Naive thymus-derived CD8-positive, alpha-beta T cell (primary cell): ENCODE measurements at regions not wholly inside any gene's neighbourhood (a gene's known extent, or its start where the extent isn't known, plus 50 kb on each side); places are given as distances from the start of the nearest gene placed in this dataset.
"Not testable (repeated sequence)": the region's sequence is repeated elsewhere in the genome, so short reads cannot be mapped to it uniquely, and the experiment has no call there.

Source experiments
- ATAC-seq, 2 donors: fragments of 150-1000 bp; cut with Tn5 transposase in 1 of 2; sonication (Bioruptor Pico), chemical (Tn5 transposase) in 1 of 2; 1 replicate in 1 of 2; 2 replicates in 1 of 2; pipeline ENCODE4 v1.10.0; 2021; ENCODE audit warnings: mild to moderate bottlenecking in 2 of 2, moderate library complexity in 2 of 2
- POLR2A ChIA-PET: fragments of 350-600 bp; sonication (Branson Sonifier 250); formaldehyde crosslinking; loops from one replicate; lab custom pipeline; 2021; ENCODE audit warnings: antibody characterized with exemption; lab: Charles Lee
- DNase-seq, 10 donors: peaks; one replicate each; pipeline versions ENCODE4 v3.0.0 to v3.0.0-alpha.2; 2020 to 2022
- H3K27ac Mint-ChIP-seq, 10 donors: one replicate each; pipeline ENCODE4 v1.8.0; 2020 to 2022; ENCODE audit warnings: mild to moderate bottlenecking in 10 of 10, mixed read lengths in 10 of 10, moderate library complexity in 4 of 10, inconsistent platforms in 1 of 10
- H3K27me3 Mint-ChIP-seq, 5 donors: one replicate each; pipeline ENCODE4 v1.8.0; 2021 to 2022; ENCODE audit warnings: mixed read lengths in 5 of 5
- H3K36me3 Mint-ChIP-seq, 3 donors: one replicate each; pipeline ENCODE4 v1.8.0; 2020 to 2022; ENCODE audit warnings: mixed read lengths in 3 of 3, mild to moderate bottlenecking in 2 of 3, inconsistent platforms in 1 of 3
- H3K4me1 Mint-ChIP-seq, 4 donors: one replicate each; pipeline ENCODE4 v1.8.0; 2021 to 2022; ENCODE audit warnings: mixed read lengths in 4 of 4
- H3K4me3 Mint-ChIP-seq, 10 donors: one replicate each; pipeline ENCODE4 v1.8.0; 2020 to 2022; ENCODE audit warnings: mild to moderate bottlenecking in 10 of 10, mixed read lengths in 10 of 10, moderate library complexity in 6 of 10, inconsistent platforms in 1 of 10
- H3K9me3 Mint-ChIP-seq, 9 donors: one replicate each; pipeline ENCODE4 v1.8.0; 2020 to 2022; ENCODE audit warnings: mixed read lengths in 9 of 9, mild to moderate bottlenecking in 3 of 9, inconsistent platforms in 1 of 9, moderate library complexity in 1 of 9

GRCh38 chr5:158462349-158463114 is 603.6 kb upstream of the CLINT1 start:
- ATAC-seq (no peak), DNase-seq (no peak)
- Mint-ChIP-seq H3K9me3 (no peaks in the 10 kb centered on the region), H3K27me3 (no peaks in the 10 kb centered on the region), H3K36me3 (peaks cover 0 to 4% (median 0%) of the 10 kb centered on the region in 3 donors), H3K4me1 (peaks cover 0 to 16% (median 1%) of the 10 kb centered on the region in 4 donors), H3K27ac (no peak overlapping the region), H3K4me3 (no peak overlapping the region)
- POLR2A ChIA-PET: no interaction called here

- POLR2A ChIA-PET: no interaction called here
- peaks cover 0 to 4% (median 0%) of the 10 kb centered on the region in 3 donors for H3K36me3 Mint-ChIP-seq
- no peak overlapping the region for H3K4me3 Mint-ChIP-seq
- DNase-seq (no peak), ATAC-seq (no peak)
- H3K27me3 Mint-ChIP-seq: no peaks in the 10 kb centered on the region
- H3K27ac Mint-ChIP-seq: no peak overlapping the region
- H3K9me3 Mint-ChIP-seq: no peaks in the 10 kb centered on the region
- peaks cover 0 to 15% (median 1%) of the 10 kb centered on the region in 4 donors for H3K4me1 Mint-ChIP-seq
Measured at GRCh38 chr5:158461240-158461854, 602.4 kb upstream of the CLINT1 start.

GRCh38 chr5:158458086-158458485 is 599.1 kb upstream of the CLINT1 start:
- no peak for ATAC-seq
- Mint-ChIP-seq H3K4me3 (no peak overlapping the region), H3K27ac (no peak overlapping the region), H3K9me3 (no peaks in the 10 kb centered on the region), H3K4me1 (peaks cover 0 to 2% (median 0%) of the 10 kb centered on the region in 4 donors), H3K36me3 (peaks cover 0 to 7% (median 0%) of the 10 kb centered on the region in 3 donors), H3K27me3 (no peaks in the 10 kb centered on the region)
- DNase-seq: no peak
- POLR2A ChIA-PET: no interaction called here

- ATAC-seq: no peak
- POLR2A ChIA-PET: no interaction called here
- DNase-seq: no peak
Measured at GRCh38 chr5:158456756-158457155, 597.8 kb upstream of the CLINT1 start.

GRCh38 chr5:158456241-158456640 is 597.3 kb upstream of the CLINT1 start:
- H3K27me3 Mint-ChIP-seq: no peaks in the 10 kb centered on the region

More at GRCh38 chr5:158456756-158457155, 597.8 kb upstream of the CLINT1 start:
- Mint-ChIP-seq H3K9me3 (no peaks in the 10 kb centered on the region), H3K27ac (peak overlapping the region in 1 of 10 donors; percentile 46), H3K27me3 (no peaks in the 10 kb centered on the region), H3K4me1 (peaks cover 0 to 2% (median 0%) of the 10 kb centered on the region in 4 donors), H3K36me3 (peaks cover 0 to 7% (median 0%) of the 10 kb centered on the region in 3 donors), H3K4me3 (no peak overlapping the region)

GRCh38 chr5:158451993-158452672 is 593.2 kb upstream of the CLINT1 start:
- POLR2A ChIA-PET: no interaction called here
- Mint-ChIP-seq H3K4me1 (peaks cover 0 to 3% (median 0%) of the 10 kb centered on the region in 4 donors), H3K27me3 (no peaks in the 10 kb centered on the region), H3K4me3 (no peak overlapping the region), H3K36me3 (peaks cover 0 to 3% (median 0%) of the 10 kb centered on the region in 3 donors), H3K9me3 (no peaks in the 10 kb centered on the region), H3K27ac (no peak overlapping the region)
- ATAC-seq (no peak), DNase-seq (no peak)

More at GRCh38 chr5:158456241-158456640, 597.3 kb upstream of the CLINT1 start:
- Mint-ChIP-seq H3K4me3 (no peak overlapping the region), H3K36me3 (peaks cover 0 to 7% (median 0%) of the 10 kb centered on the region in 3 donors), H3K27ac (peak overlapping the region in 1 of 10 donors; percentile 46), H3K9me3 (no peaks in the 10 kb centered on the region), H3K4me1 (peaks cover 0 to 2% (median 0%) of the 10 kb centered on the region in 4 donors)
- no peak for ATAC-seq
- POLR2A ChIA-PET: no interaction called here
- DNase-seq: no peak

- peaks cover 0 to 3% (median 0%) of the 10 kb centered on the region in 4 donors for H3K4me1 Mint-ChIP-seq
- POLR2A ChIA-PET: no interaction called here
- DNase-seq (no peak), ATAC-seq (no peak)
- H3K4me3 Mint-ChIP-seq: no peak overlapping the region
- H3K27me3 Mint-ChIP-seq: no peaks in the 10 kb centered on the region
- H3K27ac Mint-ChIP-seq: no peak overlapping the region
- H3K36me3 Mint-ChIP-seq: peaks cover 0 to 3% (median 0%) of the 10 kb centered on the region in 3 donors
- peaks cover 0 to under 1% (median 0%) of the 10 kb centered on the region in 9 donors for H3K9me3 Mint-ChIP-seq
Measured at GRCh38 chr5:158451203-158451992, 592.5 kb upstream of the CLINT1 start.

- no peak overlapping the region for H3K27ac Mint-ChIP-seq
- ATAC-seq (no peak), DNase-seq (no peak)
- peaks cover 0 to 2% (median 0%) of the 10 kb centered on the region in 5 donors for H3K27me3 Mint-ChIP-seq
- H3K36me3 Mint-ChIP-seq: peaks cover 1 to 6% (median 3%) of the 10 kb centered on the region in 3 donors
- H3K9me3 Mint-ChIP-seq: peaks cover 0 to 6% (median 3%) of the 10 kb centered on the region in 9 donors
- H3K4me3 Mint-ChIP-seq: no peak overlapping the region
- POLR2A ChIA-PET: no interaction called here
- H3K4me1 Mint-ChIP-seq: peaks cover 0 to 6% (median 0%) of the 10 kb centered on the region in 4 donors
Measured at GRCh38 chr5:158450751-158451171, 591.8 kb upstream of the CLINT1 start.

GRCh38 chr5:158446761-158447160 is 587.8 kb upstream of the CLINT1 start:
- H3K4me1 Mint-ChIP-seq, H3K4me3 Mint-ChIP-seq, H3K27me3 Mint-ChIP-seq, DNase-seq, ATAC-seq, H3K27ac Mint-ChIP-seq, POLR2A ChIA-PET: not testable (repeated sequence)
- H3K36me3 Mint-ChIP-seq: peaks cover 3 to 13% (median 6%) of the 10 kb centered on the region in 3 donors
- H3K9me3 Mint-ChIP-seq: peaks cover 3 to 27% (median 17%) of the 10 kb centered on the region in 9 donors

GRCh38 chr5:158439204-158439603 is 580.3 kb upstream of the CLINT1 start:
- ATAC-seq, H3K27ac Mint-ChIP-seq, DNase-seq, H3K36me3 Mint-ChIP-seq, H3K27me3 Mint-ChIP-seq, H3K4me3 Mint-ChIP-seq, POLR2A ChIA-PET: not testable (repeated sequence)
- peaks cover 18 to 38% (median 32%) of the 10 kb centered on the region in 4 donors for H3K4me1 Mint-ChIP-seq
- peaks cover 0 to 20% (median 10%) of the 10 kb centered on the region in 9 donors for H3K9me3 Mint-ChIP-seq

- Mint-ChIP-seq H3K4me3 (peak overlapping the region in 5 of 10 donors; percentile 14 to 75 (median 28)), H3K4me1 (peaks cover 32 to 66% (median 57%) of the 10 kb centered on the region in 4 donors)
- POLR2A ChIA-PET: no interaction called here
Measured at GRCh38 chr5:158436271-158437065, 577.5 kb upstream of the CLINT1 start.

More at GRCh38 chr5:158436271-158437065, 577.5 kb upstream of the CLINT1 start:
- Mint-ChIP-seq H3K36me3 (peaks cover 0 to 2% (median 0%) of the 10 kb centered on the region in 3 donors), H3K27me3 (no peaks in the 10 kb centered on the region), H3K9me3 (peaks cover 0 to 6% (median 0%) of the 10 kb centered on the region in 9 donors), H3K27ac (peak overlapping the region in 4 of 10 donors; percentile 34 to 81 (median 68))
- DNase-seq: no peak
- ATAC-seq: no peak
